Activated naive CD4-positive, alpha-beta T cell treated with anti-CD3 and anti-CD28 coated beads for 36 hours (primary cell): ENCODE measurements at regions not wholly inside any gene's neighbourhood (a gene's known extent, or its start where the extent isn't known, plus 50 kb on each side); places are given as distances from the start of the nearest gene placed in this dataset.

ENCODE experiments used
- CTCF ChIA-PET: fragments of 350-600 bp; sonication (Branson Sonifier 250); formaldehyde crosslinking; loops from one replicate; lab custom pipeline; 2021; ENCODE audit warnings: antibody characterized with exemption; lab: Charles Lee
- DNase-seq: peaks from one replicate; pipeline ENCODE4 v3.0.0-alpha.2; 2020
- H3K27ac Mint-ChIP-seq: one replicate; pipeline ENCODE4 v1.8.0; 2021; ENCODE audit warnings: mild to moderate bottlenecking, mixed read lengths
- H3K27me3 Mint-ChIP-seq: one replicate; pipeline ENCODE4 v1.8.0; 2021; ENCODE audit warnings: low read depth, mixed read lengths
- H3K36me3 Mint-ChIP-seq: one replicate; pipeline ENCODE4 v1.8.0; 2021; ENCODE audit warnings: low read depth, mixed read lengths
- H3K4me1 Mint-ChIP-seq: one replicate; pipeline ENCODE4 v1.8.0; 2021; ENCODE audit warnings: low read depth, mixed read lengths
- H3K4me3 Mint-ChIP-seq: one replicate; pipeline ENCODE4 v1.8.0; 2021; ENCODE audit warnings: mild to moderate bottlenecking, moderate library complexity, mixed read lengths
- H3K9me3 Mint-ChIP-seq: one replicate; pipeline ENCODE4 v1.8.0; 2021; ENCODE audit warnings: mixed read lengths
- intact Hi-C: fragments of 100-400 bp; cut with micrococcal nuclease; formaldehyde crosslinking; loops from one replicate; pipeline ENCODE4 v1.15.1; 2023

DNA sequence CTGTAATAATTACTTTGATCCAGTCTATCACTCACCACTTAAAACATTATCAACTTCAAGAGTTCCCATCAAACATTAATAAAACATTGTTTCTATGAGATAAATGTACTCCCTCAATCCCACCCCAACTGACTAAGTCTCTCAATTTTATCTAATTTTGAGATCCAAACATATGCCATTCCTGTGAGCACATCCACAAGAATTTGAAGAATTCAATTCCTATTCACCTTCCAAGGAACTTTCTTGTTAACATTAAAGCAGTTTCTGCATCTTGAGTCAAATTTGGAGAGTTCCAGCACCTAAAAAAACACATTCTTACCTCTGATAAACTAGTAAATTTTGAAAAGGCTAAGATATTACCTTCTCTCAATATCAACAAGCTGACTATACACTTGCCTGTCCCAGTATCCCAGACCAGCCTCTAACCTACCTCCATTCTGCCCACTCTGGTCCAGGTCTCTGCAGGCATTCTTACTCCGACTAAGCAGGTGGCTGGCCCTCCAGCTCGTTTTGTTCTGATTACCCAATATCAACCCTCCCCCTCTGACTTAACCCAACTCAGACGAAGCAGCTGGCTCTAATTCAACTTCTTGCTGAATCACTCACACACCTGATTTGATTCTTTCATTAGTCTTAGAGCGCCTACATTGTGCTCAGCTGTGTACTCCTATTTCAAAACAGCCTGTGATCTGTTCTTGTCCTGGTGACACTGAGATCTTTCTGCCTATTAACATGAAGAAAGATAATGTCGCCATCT lies 275.2 kb downstream of the IPMK start:
- peaks cover 2% of the 10 kb centered on the region for H3K9me3 Mint-ChIP-seq
- no peak overlapping the region for H3K27ac Mint-ChIP-seq
- H3K27me3 Mint-ChIP-seq, result peaks cover 3% of the 10 kb centered on the region
- no peak overlapping the region for H3K4me3 Mint-ChIP-seq
- H3K36me3 Mint-ChIP-seq, result no peaks in the 10 kb centered on the region
- no peak for DNase-seq
- intact Hi-C loops, result no loop called here
- no peaks in the 10 kb centered on the region for H3K4me1 Mint-ChIP-seq
- CTCF ChIA-PET, result interaction anchor here (0.6 kb wide), 1 partner anchor 121 kb away, joined by 6 read pairs; no protein-coding TSS in a partner anchor

DNA sequence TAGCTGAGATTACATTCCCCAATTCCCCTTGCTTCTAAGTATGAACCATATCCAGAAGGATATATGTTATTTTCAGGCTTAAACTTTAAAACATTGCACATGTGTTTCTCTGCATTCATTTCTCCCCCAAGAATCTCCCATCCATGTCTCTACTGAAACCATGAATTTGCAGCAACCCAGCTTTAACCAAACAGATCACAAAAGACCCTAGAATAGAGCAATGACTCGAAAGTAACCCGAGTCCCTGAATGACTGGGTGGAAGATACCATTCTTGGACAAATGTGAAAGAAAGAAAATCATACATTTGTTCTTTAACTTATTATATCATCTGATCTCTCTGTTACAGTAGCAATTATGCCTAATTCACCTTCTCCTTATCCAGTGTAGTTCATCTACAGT lies 278.7 kb downstream of the IPMK start:
- CTCF ChIA-PET, result interaction anchor here (0.6 kb wide), 1 partner anchor 57 kb away, joined by 7 read pairs; no protein-coding TSS in a partner anchor
- intact Hi-C loops, result no loop called here

DNA sequence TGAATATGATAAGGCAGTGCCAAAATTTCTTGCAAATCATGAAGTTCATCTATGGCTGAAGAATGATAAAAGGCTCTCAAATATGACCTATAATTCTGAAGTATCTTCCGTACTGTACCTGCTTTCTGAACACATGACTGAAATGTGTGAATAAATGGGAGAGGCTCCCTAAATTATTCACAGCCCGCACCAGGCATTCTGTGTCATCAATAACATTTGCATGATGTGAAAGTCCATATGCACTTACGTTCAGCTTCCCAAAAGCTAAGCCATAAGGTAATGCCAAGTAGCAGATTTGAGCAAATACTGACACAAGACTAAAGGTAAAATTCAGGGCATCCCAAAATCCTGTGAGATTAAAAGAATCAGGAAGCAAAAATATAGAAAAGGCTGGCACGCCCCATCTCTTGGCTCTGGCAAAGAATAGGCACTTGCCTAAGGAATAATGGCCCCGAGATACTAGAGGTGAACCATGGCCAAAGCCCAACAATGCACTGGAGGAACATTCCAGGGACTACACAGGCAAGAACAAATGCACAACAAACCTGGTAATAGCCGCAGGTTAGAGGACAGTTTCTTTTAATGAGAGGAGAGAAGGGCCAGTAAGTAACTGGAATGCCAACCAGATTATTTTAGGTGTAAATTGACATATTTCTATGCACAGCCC lies 280.5 kb downstream of the IPMK start:
- no peak overlapping the region for H3K27ac Mint-ChIP-seq
- no peak overlapping the region for H3K4me3 Mint-ChIP-seq
- H3K4me1 Mint-ChIP-seq, result no peaks in the 10 kb centered on the region
- intact Hi-C loops, result no loop called here
- CTCF ChIA-PET, result interaction anchor here (0.7 kb wide), 1 partner anchor 26 kb away, joined by 3 read pairs; no protein-coding TSS in a partner anchor
- H3K27me3 Mint-ChIP-seq, result peaks cover 3% of the 10 kb centered on the region
- no peak for DNase-seq
- no peaks in the 10 kb centered on the region for H3K36me3 Mint-ChIP-seq
- no peaks in the 10 kb centered on the region for H3K9me3 Mint-ChIP-seq

More for the DNA sequence above, 278.7 kb downstream of the IPMK start:
- no peaks in the 10 kb centered on the region for H3K9me3 Mint-ChIP-seq
- no peak for DNase-seq
- peaks cover 3% of the 10 kb centered on the region for H3K27me3 Mint-ChIP-seq
- no peaks in the 10 kb centered on the region for H3K36me3 Mint-ChIP-seq
- H3K4me1 Mint-ChIP-seq, result no peaks in the 10 kb centered on the region
- no peak overlapping the region for H3K4me3 Mint-ChIP-seq
- H3K27ac Mint-ChIP-seq, result no peak overlapping the region

DNA sequence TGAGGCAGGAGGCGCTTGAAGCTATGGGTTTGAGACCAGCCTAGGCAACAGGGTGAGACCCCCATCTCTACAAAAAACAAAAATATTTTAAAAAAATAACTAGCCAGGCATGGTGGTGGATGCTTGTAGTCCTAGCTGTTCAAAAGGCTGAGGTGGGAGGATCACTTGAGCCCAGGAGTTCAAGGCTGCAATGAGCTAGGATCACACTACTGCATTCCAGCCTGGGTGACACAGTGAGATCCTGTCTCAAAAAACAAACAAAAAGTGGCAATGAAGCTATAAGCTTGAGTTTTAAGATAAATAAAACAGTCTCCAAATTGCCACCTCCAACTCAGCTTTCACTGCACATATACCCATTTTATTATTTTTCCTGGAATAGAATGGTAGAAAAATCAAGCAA lies 281.3 kb downstream of the IPMK start:
- peaks cover 3% of the 10 kb centered on the region for H3K27me3 Mint-ChIP-seq
- H3K36me3 Mint-ChIP-seq, result no peaks in the 10 kb centered on the region
- H3K9me3 Mint-ChIP-seq, result no peaks in the 10 kb centered on the region
- no peak overlapping the region for H3K4me3 Mint-ChIP-seq
- intact Hi-C loops, result no loop called here
- CTCF ChIA-PET, result interaction anchor here (0.7 kb wide), 1 partner anchor 25 kb away, joined by 3 read pairs; no protein-coding TSS in a partner anchor
- H3K4me1 Mint-ChIP-seq, result no peaks in the 10 kb centered on the region
- no peak for DNase-seq
- no peak overlapping the region for H3K27ac Mint-ChIP-seq

DNA sequence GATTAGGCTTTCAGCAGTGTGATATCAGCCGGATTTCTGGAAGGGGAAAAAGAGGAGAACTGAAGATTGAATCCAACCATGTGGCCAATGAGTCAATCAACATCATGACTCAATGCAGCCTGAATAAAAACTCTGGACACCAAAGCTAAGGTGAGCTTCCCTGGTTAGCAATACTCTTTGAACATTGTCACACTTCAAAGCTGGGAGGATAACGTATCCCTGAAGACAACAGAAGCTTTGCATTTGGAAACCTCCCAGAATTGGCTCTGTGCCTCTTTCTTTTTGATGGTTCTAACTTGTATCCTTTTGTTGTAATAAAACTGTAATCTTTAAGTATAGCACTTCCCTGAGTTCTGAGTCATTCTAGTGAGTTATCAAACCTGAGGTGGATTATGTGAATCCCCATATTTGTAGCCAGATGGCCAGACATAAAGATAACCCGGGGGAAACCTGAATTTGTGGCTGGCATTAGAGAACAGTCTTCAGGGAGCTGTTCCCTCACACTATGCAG lies 284.4 kb downstream of the IPMK start:
- H3K4me3 Mint-ChIP-seq, result no peak overlapping the region
- CTCF ChIA-PET, result interaction anchor here (0.5 to 0.6 kb wide), 2 partner anchors 113 to 166 kb away, joined by 3 to 5 read pairs; no protein-coding TSS in a partner anchor
- DNase-seq, result no peak
- H3K27me3 Mint-ChIP-seq, result no peaks in the 10 kb centered on the region
- peaks cover 3% of the 10 kb centered on the region for H3K9me3 Mint-ChIP-seq
- intact Hi-C loops, result no loop called here
- H3K36me3 Mint-ChIP-seq, result no peaks in the 10 kb centered on the region
- no peaks in the 10 kb centered on the region for H3K4me1 Mint-ChIP-seq
- no peak overlapping the region for H3K27ac Mint-ChIP-seq

DNA sequence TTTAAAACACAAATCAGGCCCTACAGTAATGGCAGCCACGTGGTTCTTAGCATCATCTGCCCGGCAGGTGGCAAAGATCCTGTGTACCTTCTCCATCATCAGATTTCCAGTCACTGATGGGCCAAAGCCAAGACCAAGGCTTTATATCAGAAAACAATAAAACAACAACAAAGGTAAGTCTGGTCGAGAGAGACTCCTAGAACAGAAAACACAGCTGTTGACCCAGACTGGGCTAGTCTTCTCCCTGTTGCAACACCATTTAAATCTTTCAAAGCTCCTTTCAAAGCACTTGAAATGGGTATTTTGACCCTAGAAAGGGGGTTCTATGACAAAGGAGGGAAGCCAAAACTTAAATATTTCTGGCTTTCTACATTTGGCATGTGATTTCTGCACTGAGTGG lies 285.6 kb downstream of the IPMK start:
- Mint-ChIP-seq H3K4me1 (no peaks in the 10 kb centered on the region), H3K27ac (no peak overlapping the region), H3K27me3 (no peaks in the 10 kb centered on the region), H3K4me3 (no peak overlapping the region), H3K9me3 (peaks cover 8% of the 10 kb centered on the region), H3K36me3 (no peaks in the 10 kb centered on the region)
- intact Hi-C loops, result no loop called here
- no peak for DNase-seq
- CTCF ChIA-PET, result no interaction called here

DNA sequence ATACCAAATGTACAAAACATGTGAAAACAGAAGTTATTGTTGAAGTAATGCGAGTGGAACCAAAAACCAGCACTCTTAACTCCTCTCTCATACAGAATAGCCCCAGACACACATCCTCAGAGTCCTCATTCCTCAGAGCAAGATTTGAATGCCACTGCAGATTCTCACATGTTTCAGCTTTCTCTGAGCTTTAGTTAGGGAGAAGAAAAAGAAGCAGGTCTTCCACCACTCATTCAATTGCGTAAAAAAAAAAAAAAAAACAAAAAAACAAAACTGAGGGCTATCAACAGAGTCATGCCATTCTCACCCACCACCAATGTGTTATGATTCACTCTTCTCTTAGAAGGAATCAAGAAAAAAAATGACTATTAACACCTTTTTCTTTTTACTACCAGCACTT lies 287.7 kb downstream of the IPMK start:
- peaks cover 10% of the 10 kb centered on the region for H3K9me3 Mint-ChIP-seq
- H3K36me3 Mint-ChIP-seq, result no peaks in the 10 kb centered on the region
- intact Hi-C loops, result no loop called here
- CTCF ChIA-PET, result interaction anchor here (0.7 kb wide), 1 partner anchor 34 kb away, joined by 3 read pairs; no protein-coding TSS in a partner anchor
- no peaks in the 10 kb centered on the region for H3K27me3 Mint-ChIP-seq
- no peak overlapping the region for H3K4me3 Mint-ChIP-seq
- no peak overlapping the region for H3K27ac Mint-ChIP-seq
- DNase-seq, result no peak
- H3K4me1 Mint-ChIP-seq, result no peaks in the 10 kb centered on the region

DNA sequence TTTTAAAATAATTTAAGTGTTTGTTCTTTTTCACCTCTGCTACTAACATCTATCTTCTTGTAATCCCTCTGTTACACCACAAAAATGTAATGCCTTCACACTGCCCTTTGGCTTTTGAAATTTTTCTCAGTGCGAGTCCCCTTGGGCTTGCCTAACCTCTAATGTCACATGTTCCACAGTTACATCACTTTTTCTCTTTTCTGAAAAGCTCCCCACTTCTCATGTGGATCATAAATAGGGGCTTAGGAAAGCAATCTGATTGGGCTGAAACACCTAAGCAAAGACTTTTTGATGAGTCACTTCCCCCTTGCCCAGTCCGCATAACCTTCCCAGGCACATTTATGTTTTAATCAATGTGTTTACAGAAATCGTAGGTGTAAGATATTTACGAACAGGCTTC lies 288.2 kb downstream of the IPMK start:
- intact Hi-C loops, result no loop called here
- Mint-ChIP-seq H3K4me3 (no peak overlapping the region), H3K9me3 (peaks cover 10% of the 10 kb centered on the region), H3K27me3 (no peaks in the 10 kb centered on the region), H3K4me1 (no peaks in the 10 kb centered on the region), H3K36me3 (no peaks in the 10 kb centered on the region), H3K27ac (no peak overlapping the region)
- no peak for DNase-seq
- CTCF ChIA-PET, result no interaction called here

DNA sequence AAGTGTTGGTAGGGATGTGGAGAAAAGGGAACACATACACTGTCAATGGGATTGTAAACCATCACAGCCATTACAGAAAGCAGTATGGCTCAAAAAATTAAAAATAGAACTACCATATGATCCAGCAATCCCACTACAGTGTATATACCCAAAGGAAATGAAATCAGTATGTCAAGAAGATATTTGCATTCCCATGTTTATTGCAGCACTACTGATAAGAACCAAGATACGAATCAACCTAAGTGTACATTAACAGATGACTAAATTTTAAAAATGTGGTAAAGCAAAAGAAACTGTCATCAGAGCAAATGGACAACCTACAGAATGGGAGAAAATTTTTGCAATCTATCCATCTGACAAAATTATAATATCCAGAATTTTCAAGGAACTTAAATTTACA lies 290.4 kb downstream of the IPMK start:
- H3K36me3 Mint-ChIP-seq, result no peaks in the 10 kb centered on the region
- no peak for DNase-seq
- H3K27me3 Mint-ChIP-seq, result no peaks in the 10 kb centered on the region
- no peaks in the 10 kb centered on the region for H3K4me1 Mint-ChIP-seq
- intact Hi-C loops, result no loop called here
- H3K9me3 Mint-ChIP-seq, result peaks cover 13% of the 10 kb centered on the region
- H3K4me3 Mint-ChIP-seq, result no peak overlapping the region
- CTCF ChIA-PET, result no interaction called here
- H3K27ac Mint-ChIP-seq, result no peak overlapping the region

DNA sequence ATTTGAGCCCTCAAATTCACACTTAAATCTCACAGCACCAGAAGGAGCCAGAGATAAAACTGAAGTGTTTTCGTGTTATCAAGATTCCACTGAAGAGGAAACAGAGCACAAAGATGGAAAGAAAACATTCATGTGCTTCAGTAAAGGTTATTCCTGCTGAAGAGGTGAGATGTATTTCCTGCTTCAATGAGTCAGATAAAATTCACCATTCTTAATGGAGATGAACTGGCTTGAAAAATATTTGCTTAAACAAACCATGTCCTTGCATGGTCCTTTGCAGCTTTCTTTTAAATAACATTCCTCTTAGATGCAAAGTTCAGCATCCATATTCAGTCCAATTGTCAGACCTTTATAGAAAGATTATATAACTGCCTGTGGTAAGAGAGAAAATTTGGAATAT lies 294.2 kb downstream of the IPMK start:
- peaks cover 9% of the 10 kb centered on the region for H3K9me3 Mint-ChIP-seq
- intact Hi-C loops, result no loop called here
- H3K27ac Mint-ChIP-seq, result no peak overlapping the region
- H3K4me3 Mint-ChIP-seq, result no peak overlapping the region
- H3K36me3 Mint-ChIP-seq, result no peaks in the 10 kb centered on the region
- CTCF ChIA-PET, result no interaction called here
- H3K4me1 Mint-ChIP-seq, result no peaks in the 10 kb centered on the region
- no peaks in the 10 kb centered on the region for H3K27me3 Mint-ChIP-seq
- DNase-seq, result no peak

DNA sequence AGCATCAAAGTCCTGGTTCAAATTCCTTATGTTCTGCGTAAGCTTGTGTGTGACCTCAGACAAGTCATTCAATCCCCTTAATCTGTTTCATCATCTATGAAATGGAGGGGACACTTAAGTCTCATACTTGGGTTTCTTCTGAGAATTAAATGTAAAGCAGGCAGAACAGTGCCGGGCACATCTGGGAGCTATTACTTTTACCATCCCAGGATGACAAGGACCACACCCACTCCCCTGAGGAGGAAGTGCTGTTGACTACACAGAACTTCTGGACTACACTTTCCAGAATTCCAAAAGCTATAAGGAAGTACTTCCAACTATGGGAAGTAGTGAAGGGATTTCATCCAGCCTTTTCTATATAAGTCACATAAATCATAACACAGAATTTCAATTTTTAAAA lies 294.9 kb downstream of the IPMK start:
- CTCF ChIA-PET, result interaction anchor here (0.9 kb wide), 1 partner anchor 12 kb away, joined by 3 read pairs; no protein-coding TSS in a partner anchor
- intact Hi-C loops, result no loop called here
- H3K4me1 Mint-ChIP-seq, result no peaks in the 10 kb centered on the region
- DNase-seq, result no peak
- H3K27ac Mint-ChIP-seq, result no peak overlapping the region
- H3K9me3 Mint-ChIP-seq, result peaks cover 7% of the 10 kb centered on the region
- no peaks in the 10 kb centered on the region for H3K27me3 Mint-ChIP-seq
- no peak overlapping the region for H3K4me3 Mint-ChIP-seq
- H3K36me3 Mint-ChIP-seq, result no peaks in the 10 kb centered on the region

DNA sequence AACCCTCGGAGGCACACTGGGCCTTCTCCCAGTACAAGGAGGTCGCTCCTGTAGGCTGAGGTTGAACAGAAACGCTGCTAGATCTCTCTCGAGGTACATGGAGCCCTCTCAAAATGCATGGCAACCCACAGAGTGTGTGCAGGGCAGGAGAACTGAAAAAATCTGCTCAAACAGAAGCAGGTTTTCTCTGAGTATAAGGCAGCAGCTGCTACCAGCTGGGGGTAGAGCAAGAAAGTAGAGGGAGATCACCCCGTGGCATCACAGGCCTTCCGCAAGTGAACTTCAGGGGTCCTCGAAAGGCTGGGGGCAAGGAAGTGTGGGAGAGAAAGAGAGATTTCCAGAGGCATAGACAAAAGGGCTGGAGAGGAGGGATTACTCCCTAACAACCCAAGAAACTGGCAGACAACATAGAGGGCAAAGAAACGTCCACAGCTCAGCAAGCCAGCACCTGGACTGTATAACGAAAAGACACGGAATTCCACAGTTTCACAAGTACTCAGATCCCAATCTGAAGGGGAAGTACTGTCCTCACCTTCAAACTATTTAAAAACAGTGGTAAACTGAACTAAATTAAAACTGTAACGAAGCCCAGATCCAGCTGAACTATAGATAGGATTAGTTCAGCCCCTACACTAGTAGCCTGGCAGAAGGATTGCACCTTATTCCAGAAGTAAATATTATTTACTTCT lies 299.2 kb downstream of the IPMK start:
- Mint-ChIP-seq H3K4me1 (no peaks in the 10 kb centered on the region), H3K27ac (no peak overlapping the region), H3K9me3 (no peaks in the 10 kb centered on the region), H3K36me3 (no peaks in the 10 kb centered on the region), H3K27me3 (no peaks in the 10 kb centered on the region), H3K4me3 (no peak overlapping the region)
- no peak for DNase-seq
- CTCF ChIA-PET, result no interaction called here
- intact Hi-C loops, result no loop called here
